HepG2 (cell line): ENCODE measurements at regions not wholly inside any gene's neighbourhood (a gene's known extent, or its start where the extent isn't known, plus 50 kb on each side); places are given as distances from the start of the nearest gene placed in this dataset.

Experiments used
- FIP1L1 ChIP-seq: fragments of 200-400 bp; formaldehyde crosslinking; IDR thresholded peaks from 2 replicates; pipeline ENCODE4 v1.6.1; 2018; ENCODE audit warnings: low read depth, mild to moderate bottlenecking, low read length, moderate library complexity, borderline replicate concordance; ENCODE audit not compliant: insufficient read depth
- GFI1 ChIP-seq: sonication (generic); formaldehyde crosslinking; IDR thresholded peaks from 2 replicates; pipeline ENCODE4 v1.5.0; 2020; ENCODE audit warnings: missing genetic modification reagents, mild to moderate bottlenecking, borderline replicate concordance
- KDM3A ChIP-seq: IDR thresholded peaks from 2 replicates; pipeline ENCODE4 v1.6.1; 2018; ENCODE audit warnings: low read depth, missing compliant biosample characterization
- KLF13 ChIP-seq: sonication (generic); formaldehyde crosslinking; IDR thresholded peaks from 2 replicates; pipeline ENCODE4 v1.4.0; 2020; ENCODE audit warnings: mild to moderate bottlenecking, missing genetic modification reagents
- NFE2L2 ChIP-seq: fragments of 150-350 bp; IDR thresholded peaks from 2 replicates; pipeline ENCODE4 v1.6.1; 2014; ENCODE audit warnings: low read length
- PHB2 ChIP-seq: fragments of 450-650 bp; IDR thresholded peaks from 2 replicates; pipeline ENCODE4 v1.6.1; 2018; ENCODE audit not compliant: partially characterized antibody
- RFXANK ChIP-seq: IDR thresholded peaks from 2 replicates; pipeline ENCODE4 v1.6.1; 2016
- SMYD3 ChIP-seq: sonication (generic); formaldehyde crosslinking; IDR thresholded peaks from 2 replicates; pipeline ENCODE4 v1.8.1; 2023; ENCODE audit warnings: mild to moderate bottlenecking, missing genetic modification reagents
- TBX2 ChIP-seq: sonication (generic); formaldehyde crosslinking; IDR thresholded peaks from 2 replicates; pipeline ENCODE4 v1.5.0; 2020; ENCODE audit warnings: missing genetic modification reagents, mild to moderate bottlenecking, borderline replicate concordance
- TEAD2 ChIP-seq: sonication (generic); formaldehyde crosslinking; IDR thresholded peaks from 2 replicates; pipeline ENCODE4 v1.9.0; 2021; ENCODE audit warnings: missing genetic modification reagents
- TOE1 ChIP-seq: sonication (generic); formaldehyde crosslinking; IDR thresholded peaks from 2 replicates; pipeline ENCODE4 v1.4.0; 2020; ENCODE audit warnings: mild to moderate bottlenecking, missing genetic modification reagents
- ZBTB21 ChIP-seq: sonication (generic); formaldehyde crosslinking; IDR thresholded peaks from 2 replicates; pipeline ENCODE4 v1.4.0; 2020; ENCODE audit warnings: missing genetic modification reagents
- ZFP36L1 ChIP-seq: sonication (generic); formaldehyde crosslinking; IDR thresholded peaks from 2 replicates; pipeline ENCODE4 v1.8.0; 2022; ENCODE audit warnings: mild to moderate bottlenecking, missing genetic modification reagents, moderate library complexity
- ZFP37 ChIP-seq: sonication (generic); formaldehyde crosslinking; IDR thresholded peaks from 2 replicates; pipeline ENCODE4 v1.4.0; 2020; ENCODE audit warnings: missing genetic modification reagents, borderline replicate concordance
- ZNF335 ChIP-seq: sonication (generic); formaldehyde crosslinking; IDR thresholded peaks from 2 replicates; pipeline ENCODE4 v1.4.0; 2020; ENCODE audit warnings: missing genetic modification reagents
- ZNF598 ChIP-seq: sonication (generic); formaldehyde crosslinking; IDR thresholded peaks from 2 replicates; pipeline ENCODE4 v1.5.1; 2020; ENCODE audit warnings: mild to moderate bottlenecking, missing genetic modification reagents, borderline replicate concordance
- ZNF841 ChIP-seq: sonication (generic); formaldehyde crosslinking; IDR thresholded peaks from 2 replicates; pipeline ENCODE4 v1.8.1; 2023; ENCODE audit warnings: missing genetic modification reagents, borderline replicate concordance
- ZSCAN22 ChIP-seq: sonication (generic); formaldehyde crosslinking; IDR thresholded peaks from 2 replicates; pipeline ENCODE4 v1.4.0; 2020; ENCODE audit warnings: mild to moderate bottlenecking, missing genetic modification reagents
- TF ChIP-seq, protein P1 (sequence below), 2 experiments: sonication (generic) in 1 of 2; formaldehyde crosslinking in 1 of 2; IDR thresholded peaks; 2 replicates each; pipeline versions ENCODE4 v1.5.1 to v1.6.1; 2011 to 2020; ENCODE audit warnings: borderline replicate concordance in 1 of 2, low read depth in 1 of 2, low read length in 1 of 2, mild to moderate bottlenecking in 1 of 2, missing genetic modification reagents in 1 of 2, moderate library complexity in 1 of 2
- TF ChIP-seq, protein P2 (sequence below): sonication (generic); formaldehyde crosslinking; IDR thresholded peaks from 2 replicates; pipeline ENCODE4 v1.4.0; 2020; ENCODE audit warnings: mild to moderate bottlenecking, missing genetic modification reagents, borderline replicate concordance
- TF ChIP-seq, protein P3 (sequence below): sonication (generic); formaldehyde crosslinking; IDR thresholded peaks from 2 replicates; pipeline ENCODE4 v1.5.0; 2020; ENCODE audit warnings: missing genetic modification reagents
- TF ChIP-seq, protein P4 (sequence below): sonication (generic); formaldehyde crosslinking; IDR thresholded peaks from 2 replicates; pipeline ENCODE4 v1.4.0; 2020; ENCODE audit warnings: mild to moderate bottlenecking, missing genetic modification reagents
- TF ChIP-seq, protein P5 (sequence below): sonication (generic); formaldehyde crosslinking; IDR thresholded peaks from 2 replicates; pipeline ENCODE4 v1.4.0; 2020; ENCODE audit warnings: mild to moderate bottlenecking, missing genetic modification reagents

DNA sequence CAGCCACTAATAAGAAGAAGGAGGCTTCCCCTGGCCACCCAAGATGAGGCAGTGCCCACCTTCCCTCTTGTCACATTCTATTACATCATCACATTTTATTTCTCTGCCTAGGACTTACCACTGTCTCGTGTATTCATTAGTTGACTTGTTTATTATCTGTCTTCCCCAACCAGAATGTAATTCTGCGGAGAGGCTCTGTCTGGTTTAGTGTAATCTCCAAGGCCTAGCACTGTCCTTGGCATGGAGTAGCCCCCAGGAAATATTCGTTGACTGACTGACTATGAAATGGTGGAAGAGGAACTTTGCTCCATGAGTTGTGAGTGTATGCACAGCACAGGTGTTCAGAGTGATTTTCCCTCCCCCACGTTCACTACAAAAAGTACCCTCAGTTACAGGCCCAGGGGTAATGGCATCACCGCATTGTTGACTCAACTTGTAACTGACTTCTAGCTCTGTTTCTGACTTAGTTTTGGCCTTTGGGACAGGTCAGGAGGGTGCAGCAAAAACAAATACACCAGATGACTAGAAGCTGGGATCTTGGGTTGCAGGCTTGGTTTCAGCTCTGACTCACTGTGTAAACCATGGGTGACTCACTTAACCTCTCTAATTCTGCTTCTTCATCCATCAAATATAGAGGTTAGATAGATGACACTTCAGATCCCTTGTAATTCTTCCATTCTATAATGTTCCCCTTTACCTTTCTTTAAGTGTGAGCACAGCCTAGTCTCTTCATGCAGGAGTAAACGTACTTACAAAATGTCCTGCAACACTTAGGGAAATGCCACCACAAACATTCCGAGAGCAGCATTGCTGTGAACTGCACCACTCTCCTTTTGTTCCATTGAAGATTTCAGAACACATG, 229.7 kb downstream of the KCNRG start (continued):
- TF ChIP-seq GFI1 (CRISPR knock-in tag) (peak; percentile 86), ZNF335 (peak; percentile 80), KLF13 (CRISPR knock-in tag) (no peak), TEAD2 (no peak), PHB2 (no peak), ZFP37 (CRISPR knock-in tag) (0 out of 2 replicates have a peak, but pooled peaks have one; percentile 59), NFE2L2 (no peak; the same call in 1 of the 2 replicates), RFXANK (CRISPR knock-in tag) (no peak), SMYD3 (CRISPR knock-in tag) (0 out of 2 replicates have a peak, but pooled peaks have one; percentile 53), ZBTB21 (CRISPR knock-in tag) (peak; percentile 28; the same call in 1 of the 2 replicates), ZNF841 (no peak), ZNF598 (no peak), ZSCAN22 (CRISPR knock-in tag) (no peak), FIP1L1 (no peak), TBX2 (peak; percentile 96), KDM3A (peak; percentile 69; the same call in 1 of the 2 replicates), ZFP36L1 (CRISPR knock-in tag) (no peak), TOE1 (0 out of 2 replicates have a peak, but pooled peaks have one; percentile 67)
- TF ChIP-seq, protein P1, sequence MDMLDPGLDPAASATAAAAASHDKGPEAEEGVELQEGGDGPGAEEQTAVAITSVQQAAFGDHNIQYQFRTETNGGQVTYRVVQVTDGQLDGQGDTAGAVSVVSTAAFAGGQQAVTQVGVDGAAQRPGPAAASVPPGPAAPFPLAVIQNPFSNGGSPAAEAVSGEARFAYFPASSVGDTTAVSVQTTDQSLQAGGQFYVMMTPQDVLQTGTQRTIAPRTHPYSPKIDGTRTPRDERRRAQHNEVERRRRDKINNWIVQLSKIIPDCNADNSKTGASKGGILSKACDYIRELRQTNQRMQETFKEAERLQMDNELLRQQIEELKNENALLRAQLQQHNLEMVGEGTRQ (IDR thresholded peaks at IDR 0.05; ENCODE audit: low read depth, low read length) = no peak
- TF ChIP-seq, protein P1 (CRISPR knock-in tag; IDR thresholded peaks at IDR 0.05; ENCODE audit: borderline replicate concordance) = no peak; the same call in 1 of the 2 replicates
- TF ChIP-seq, protein P2, sequence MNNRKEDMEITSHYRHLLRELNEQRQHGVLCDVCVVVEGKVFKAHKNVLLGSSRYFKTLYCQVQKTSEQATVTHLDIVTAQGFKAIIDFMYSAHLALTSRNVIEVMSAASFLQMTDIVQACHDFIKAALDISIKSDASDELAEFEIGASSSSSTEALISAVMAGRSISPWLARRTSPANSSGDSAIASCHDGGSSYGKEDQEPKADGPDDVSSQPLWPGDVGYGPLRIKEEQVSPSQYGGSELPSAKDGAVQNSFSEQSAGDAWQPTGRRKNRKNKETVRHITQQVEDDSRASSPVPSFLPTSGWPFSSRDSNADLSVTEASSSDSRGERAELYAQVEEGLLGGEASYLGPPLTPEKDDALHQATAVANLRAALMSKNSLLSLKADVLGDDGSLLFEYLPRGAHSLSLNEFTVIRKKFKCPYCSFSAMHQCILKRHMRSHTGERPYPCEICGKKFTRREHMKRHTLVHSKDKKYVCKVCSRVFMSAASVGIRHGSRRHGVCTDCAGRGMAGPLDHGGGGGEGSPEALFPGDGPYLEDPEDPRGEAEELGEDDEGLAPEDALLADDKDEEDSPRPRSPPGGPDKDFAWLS (CRISPR knock-in tag) = no peak
- TF ChIP-seq, protein P3, sequence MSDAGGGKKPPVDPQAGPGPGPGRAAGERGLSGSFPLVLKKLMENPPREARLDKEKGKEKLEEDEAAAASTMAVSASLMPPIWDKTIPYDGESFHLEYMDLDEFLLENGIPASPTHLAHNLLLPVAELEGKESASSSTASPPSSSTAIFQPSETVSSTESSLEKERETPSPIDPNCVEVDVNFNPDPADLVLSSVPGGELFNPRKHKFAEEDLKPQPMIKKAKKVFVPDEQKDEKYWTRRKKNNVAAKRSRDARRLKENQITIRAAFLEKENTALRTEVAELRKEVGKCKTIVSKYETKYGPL (CRISPR knock-in tag) = no peak
- TF ChIP-seq, protein P4, sequence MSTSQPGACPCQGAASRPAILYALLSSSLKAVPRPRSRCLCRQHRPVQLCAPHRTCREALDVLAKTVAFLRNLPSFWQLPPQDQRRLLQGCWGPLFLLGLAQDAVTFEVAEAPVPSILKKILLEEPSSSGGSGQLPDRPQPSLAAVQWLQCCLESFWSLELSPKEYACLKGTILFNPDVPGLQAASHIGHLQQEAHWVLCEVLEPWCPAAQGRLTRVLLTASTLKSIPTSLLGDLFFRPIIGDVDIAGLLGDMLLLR (CRISPR knock-in tag) = no peak
- TF ChIP-seq, protein P5, sequence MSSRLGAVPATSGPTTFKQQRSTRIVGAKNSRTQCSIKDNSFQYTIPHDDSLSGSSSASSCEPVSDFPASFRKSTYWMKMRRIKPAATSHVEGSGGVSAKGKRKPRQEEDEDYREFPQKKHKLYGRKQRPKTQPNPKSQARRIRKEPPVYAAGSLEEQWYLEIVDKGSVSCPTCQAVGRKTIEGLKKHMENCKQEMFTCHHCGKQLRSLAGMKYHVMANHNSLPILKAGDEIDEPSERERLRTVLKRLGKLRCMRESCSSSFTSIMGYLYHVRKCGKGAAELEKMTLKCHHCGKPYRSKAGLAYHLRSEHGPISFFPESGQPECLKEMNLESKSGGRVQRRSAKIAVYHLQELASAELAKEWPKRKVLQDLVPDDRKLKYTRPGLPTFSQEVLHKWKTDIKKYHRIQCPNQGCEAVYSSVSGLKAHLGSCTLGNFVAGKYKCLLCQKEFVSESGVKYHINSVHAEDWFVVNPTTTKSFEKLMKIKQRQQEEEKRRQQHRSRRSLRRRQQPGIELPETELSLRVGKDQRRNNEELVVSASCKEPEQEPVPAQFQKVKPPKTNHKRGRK (CRISPR knock-in tag) = no peak
